ENCODE measurements at regions not wholly inside any gene's neighbourhood (a gene's known extent, or its start where the extent isn't known, plus 50 kb on each side); places are given as distances from the start of the nearest gene placed in this dataset.
"Not testable (repeated sequence)": the region's sequence is repeated elsewhere in the genome, so short reads cannot be mapped to it uniquely, and the experiment has no call there.

- TF ChIP-seq CTCF (IDR thresholded peaks at IDR 0.05; ENCODE audit: insufficient read depth, low read depth, low read length); EZH2 (IDR thresholded peaks at IDR 0.05; ENCODE audit: insufficient read depth, low read length): not testable (repeated sequence)
Observed at GRCh38 chrX:1021314-1021993, 191.0 kb downstream of the CRLF2 start.
